ENCODE measurements at regions not wholly inside any gene's neighbourhood (a gene's known extent, or its start where the extent isn't known, plus 50 kb on each side); places are given as distances from the start of the nearest gene placed in this dataset.
"Not testable (repeated sequence)": the region's sequence is repeated elsewhere in the genome, so short reads cannot be mapped to it uniquely, and the experiment has no call there.

DNA sequence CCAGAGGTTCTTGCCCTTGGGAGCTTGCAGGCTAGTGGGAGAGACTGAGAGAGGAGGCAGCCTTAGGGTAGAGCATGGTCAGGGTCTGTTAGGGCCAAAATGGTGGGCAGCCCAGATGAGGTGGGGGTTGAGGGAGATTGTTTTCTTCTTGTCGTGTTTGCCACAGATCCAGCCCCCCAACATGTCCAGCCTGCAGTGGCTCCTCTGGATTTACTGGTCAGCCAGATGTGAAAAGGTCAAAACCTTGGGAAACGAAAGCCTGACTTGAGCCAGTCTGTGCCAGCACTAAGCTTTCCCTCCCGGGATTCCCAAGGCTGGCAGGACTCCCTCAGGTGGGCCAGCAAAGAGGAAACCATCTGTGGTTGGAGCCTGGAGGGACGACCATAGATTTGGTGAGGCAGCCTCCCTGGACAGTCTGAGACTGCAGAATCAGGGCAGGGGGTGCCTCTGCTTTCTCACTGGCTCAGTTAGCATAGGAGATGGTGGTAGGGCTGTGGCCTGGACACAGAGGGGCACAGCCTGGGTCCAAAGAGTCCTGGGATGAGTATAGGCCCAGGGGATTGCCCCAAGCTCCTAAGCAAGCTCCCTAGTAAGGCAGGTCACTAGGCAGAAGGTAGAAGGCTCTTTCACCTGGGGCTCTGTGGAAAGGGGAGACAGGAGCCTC, 51.2 kb upstream of the PRR23C start:
- CTCF ChIA-PET = no interaction called here
- POLR2A ChIA-PET = no interaction called here

- POLR2A ChIA-PET = no interaction called here
- CTCF ChIA-PET = no interaction called here
These were observed 52.0 kb upstream of the PRR23C start for GRCh38 chr3:139096670-139097069.

DNA sequence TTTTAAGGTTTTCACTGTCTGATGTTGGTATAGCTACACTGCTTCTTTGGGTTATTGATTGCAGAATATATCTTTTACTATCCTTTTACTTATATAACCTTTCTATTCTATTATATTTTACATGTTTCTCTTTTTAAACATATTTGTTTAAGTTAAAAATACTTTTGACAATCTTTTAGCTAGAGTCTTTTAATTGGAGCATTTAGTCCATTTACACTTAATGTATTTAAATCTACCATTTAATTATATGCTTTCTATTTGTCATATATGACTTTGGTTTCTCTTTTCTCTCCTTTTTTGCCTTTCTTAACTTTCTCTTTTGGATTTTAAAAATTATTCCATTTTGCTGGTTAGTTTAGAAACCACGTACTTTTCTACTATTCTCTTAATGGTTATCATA, 53.7 kb upstream of the PRR23C start:
- CTCF ChIA-PET = no interaction called here
- POLR2A ChIA-PET = no interaction called here

- CTCF ChIA-PET = interaction anchor here (0.9 kb wide), 2 partner anchors 12 to 232 kb away, joined by 3 read pairs; no protein-coding TSS in a partner anchor
These were observed 55.5 kb upstream of the PRR23C start for GRCh38 chr3:139099968-139100817.

DNA sequence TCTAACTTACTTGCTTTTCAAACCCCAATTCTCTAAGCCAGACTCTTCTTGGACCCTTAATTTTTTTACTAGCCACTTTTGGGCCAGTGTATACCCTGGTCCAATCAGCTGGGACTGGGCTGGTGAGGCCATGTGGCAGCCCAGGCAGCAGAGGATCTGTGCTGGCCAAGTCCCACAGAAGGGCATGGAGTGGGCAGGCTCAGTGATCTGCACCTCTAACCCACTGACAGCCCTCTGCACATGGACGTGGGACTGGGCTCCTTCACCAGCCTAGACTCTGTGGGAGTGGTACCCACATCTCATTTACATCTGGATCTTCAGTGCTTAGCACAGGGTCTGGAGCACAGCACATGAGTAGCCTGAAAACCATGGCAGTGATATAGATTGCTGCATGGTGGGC, 56.1 kb upstream of the PRR23C start:
- ChIA-PET POLR2A (no interaction called here), CTCF (interaction anchor here (0.9 kb wide), 2 partner anchors 12 to 231 kb away, joined by 3 read pairs; no protein-coding TSS in a partner anchor)

More at GRCh38 chr3:139099968-139100817, 55.5 kb upstream of the PRR23C start:
- POLR2A ChIA-PET = no interaction called here

DNA sequence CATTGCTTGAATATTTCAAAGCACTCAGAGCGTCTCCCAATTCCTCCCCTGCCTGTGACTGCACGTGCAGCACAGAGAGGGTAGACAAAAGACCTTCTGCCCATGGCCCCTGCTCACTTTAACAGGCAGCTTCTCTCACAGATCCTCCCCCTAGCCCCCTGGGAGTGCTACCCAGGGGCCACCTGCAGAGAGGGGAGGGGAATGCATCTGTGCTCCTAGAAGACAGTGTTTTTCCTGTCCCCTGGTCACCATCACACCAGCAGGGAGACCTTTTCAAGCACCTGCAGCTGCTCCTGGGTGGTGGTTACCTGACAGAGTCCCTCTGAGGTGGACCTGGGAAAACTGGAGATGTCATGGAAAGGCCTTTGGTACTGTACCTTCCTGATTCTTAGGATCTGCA, 56.7 kb upstream of the PRR23C start:
- ChIA-PET POLR2A (no interaction called here), CTCF (no interaction called here)

- CTCF ChIA-PET = interaction anchor here (0.8 kb wide), 1 partner anchor 8 kb away, joined by 3 read pairs; no protein-coding TSS in a partner anchor
- POLR2A ChIA-PET = no interaction called here
These were observed 58.8 kb upstream of the PRR23C start for GRCh38 chr3:139103484-139103883.

DNA sequence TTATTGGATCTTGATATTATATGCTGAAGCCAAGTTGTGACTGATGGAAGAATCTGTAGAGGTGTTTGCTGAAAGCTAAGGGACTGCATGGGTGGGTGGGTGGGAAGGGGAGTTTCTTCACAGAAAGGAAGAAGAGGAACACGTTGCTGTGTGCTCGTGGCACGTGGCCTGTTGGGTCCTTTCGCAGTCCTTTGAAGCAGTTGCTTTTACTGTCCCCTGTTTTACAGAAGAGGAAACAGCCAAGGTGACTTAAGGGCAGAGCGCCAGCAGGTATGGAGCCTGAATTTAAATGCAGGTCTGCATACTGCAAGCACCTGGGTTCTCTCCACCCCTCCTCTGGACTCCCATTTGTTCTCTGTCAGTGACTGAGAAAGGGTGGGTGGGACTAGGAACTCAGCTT, 59.4 kb upstream of the PRR23C start:
- CTCF ChIA-PET = no interaction called here
- POLR2A ChIA-PET = no interaction called here

- CTCF ChIA-PET = no interaction called here
- POLR2A ChIA-PET = no interaction called here
These were observed 60.5 kb upstream of the PRR23C start for GRCh38 chr3:139105154-139105702.

GRCh38 chr3:139106013-139106932, 61.6 kb upstream of the PRR23C start:
- CTCF ChIA-PET = no interaction called here
- POLR2A ChIA-PET = no interaction called here

DNA sequence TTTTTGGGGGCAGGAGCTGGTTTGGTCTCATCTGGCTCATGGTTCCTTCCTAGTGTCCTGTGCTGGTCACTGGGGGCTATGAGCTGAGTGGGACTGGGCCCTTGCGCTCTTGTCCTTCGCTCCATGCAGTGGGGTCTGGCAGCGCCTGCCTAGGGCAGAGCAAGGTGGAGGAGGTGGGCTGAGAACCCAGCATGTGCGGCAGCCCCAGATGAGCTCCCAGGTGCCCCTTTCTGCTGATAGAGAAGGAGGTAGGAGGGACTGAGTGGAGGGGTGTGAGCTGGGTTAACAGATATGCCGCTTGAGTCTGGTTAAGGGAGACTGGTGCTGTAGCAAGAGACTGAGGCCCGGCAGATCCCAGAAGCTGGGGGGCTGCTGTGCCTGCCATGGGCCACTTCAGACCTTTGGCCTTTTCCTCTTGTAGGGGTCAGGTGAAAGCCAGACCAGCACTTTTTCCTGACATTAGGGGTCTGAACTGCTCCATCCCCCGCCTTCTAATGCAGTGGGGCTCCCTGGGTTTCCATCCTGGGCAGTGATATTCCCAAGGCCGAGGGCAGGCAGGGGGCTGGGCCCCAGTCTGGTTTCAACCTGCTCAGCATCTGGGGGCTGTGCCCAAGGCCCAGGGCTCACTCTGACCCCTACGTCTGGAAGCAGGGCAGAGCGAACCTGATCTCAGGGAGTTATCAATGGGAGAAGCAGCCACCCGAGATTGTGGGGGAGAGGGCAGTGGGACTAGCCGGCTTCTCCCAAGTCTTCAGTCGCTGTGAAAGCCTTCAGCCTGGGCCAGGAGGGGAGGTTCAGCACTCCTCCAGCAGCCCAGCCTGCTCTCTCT, 62.9 kb upstream of the PRR23C start:
- POLR2A ChIA-PET = no interaction called here
- CTCF ChIA-PET = interaction anchor here (0.6 kb wide), 2 partner anchors 20 to 31 kb away, joined by 3 to 4 read pairs; no protein-coding TSS in a partner anchor

DNA sequence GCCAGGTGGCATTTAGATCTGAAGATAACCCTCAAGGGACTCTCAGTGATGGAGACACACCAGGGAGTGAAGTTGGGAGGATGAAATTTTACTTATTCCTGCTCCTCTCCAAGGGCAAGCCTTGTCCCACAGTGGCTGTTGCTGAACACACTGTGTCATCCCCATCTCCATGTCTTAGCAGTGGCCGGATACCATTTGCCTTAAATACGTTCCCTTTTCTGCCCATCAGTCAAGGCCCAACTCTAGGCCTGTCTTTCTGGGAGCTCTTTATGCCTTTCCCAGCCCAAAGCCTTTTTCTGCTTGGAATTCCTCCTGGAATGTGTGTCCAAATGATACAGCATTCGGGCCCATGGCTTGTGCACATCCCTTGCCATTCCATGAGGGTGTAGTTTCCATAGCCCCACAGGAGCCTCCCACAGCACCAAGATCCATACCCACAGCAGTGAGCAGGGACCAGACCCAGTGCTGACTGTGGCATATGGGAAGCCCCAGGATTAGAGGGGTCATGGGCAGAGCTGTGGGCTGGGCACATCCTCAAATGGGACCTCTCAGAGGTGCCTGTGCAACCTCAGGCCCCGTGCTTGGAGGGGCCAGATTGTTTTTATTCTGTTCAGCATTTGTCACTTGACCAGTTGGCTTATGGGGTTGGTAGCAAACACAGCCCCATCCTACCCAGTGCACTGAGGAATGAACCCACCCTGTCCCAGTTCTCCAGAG, 63.7 kb upstream of the PRR23C start:
- ChIA-PET CTCF (interaction anchor here (0.6 to 1.2 kb wide), 2 partner anchors 13 to 19 kb away, joined by 3 read pairs; no protein-coding TSS in a partner anchor), POLR2A (no interaction called here)

GRCh38 chr3:139109271-139109670, 64.6 kb upstream of the PRR23C start:
- ChIA-PET POLR2A (no interaction called here), CTCF (interaction anchor here (1.2 kb wide), 1 partner anchor 12 kb away, joined by 3 read pairs; no protein-coding TSS in a partner anchor)

GRCh38 chr3:139110072-139110830, 65.6 kb upstream of the PRR23C start:
- CTCF ChIA-PET = interaction anchor here (1.2 kb wide), 1 partner anchor 11 kb away, joined by 3 read pairs; no protein-coding TSS in a partner anchor
- POLR2A ChIA-PET = no interaction called here

GRCh38 chr3:139110929-139111328, 66.2 kb upstream of the PRR23C start:
- CTCF ChIA-PET = interaction anchor here (1.4 to 1.6 kb wide), 2 partner anchors 13 to 216 kb away, joined by 4 to 6 read pairs; no protein-coding TSS in a partner anchor
- POLR2A ChIA-PET = not testable (repeated sequence)

DNA sequence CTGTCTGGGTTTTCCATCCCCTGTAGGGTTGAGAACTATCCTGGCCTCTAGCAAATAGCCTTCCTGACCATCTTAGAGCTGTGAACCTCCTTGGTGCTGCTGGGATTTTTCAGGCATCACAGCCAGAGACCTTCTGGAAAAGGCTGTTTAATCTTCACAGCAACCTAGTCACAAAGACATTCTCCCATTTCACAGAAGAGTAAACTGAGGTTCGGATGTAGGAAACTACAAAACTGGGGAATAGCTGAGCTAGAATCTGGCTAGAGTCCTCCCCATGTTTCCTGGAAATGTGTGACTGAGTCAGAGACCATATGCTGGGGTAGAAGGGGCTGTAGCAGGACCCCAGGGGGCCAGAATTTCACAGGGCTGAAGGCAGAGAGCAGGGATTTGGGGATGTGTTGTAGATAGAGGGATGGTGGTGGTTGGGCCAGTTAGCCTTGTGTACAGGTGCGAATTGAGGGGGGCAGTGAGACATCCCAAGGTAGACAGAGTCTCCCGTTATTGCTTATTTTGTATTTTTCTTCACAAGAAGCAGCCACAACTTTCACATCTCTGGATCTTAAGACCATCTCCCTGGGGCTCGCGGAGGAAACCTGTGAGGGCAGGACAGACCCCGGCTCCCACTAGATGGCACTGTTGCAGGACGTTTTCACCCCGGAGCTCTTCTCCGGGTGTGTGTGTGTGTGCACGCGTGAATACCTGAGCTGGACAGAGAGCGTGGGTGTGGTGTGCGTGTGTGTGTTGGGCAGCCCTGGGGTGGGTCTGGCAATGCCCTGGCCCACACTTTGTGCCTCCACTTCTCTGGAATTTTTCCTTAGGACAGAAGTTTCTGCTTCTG, 66.9 kb upstream of the PRR23C start:
- POLR2A ChIA-PET = no interaction called here
- CTCF ChIA-PET = interaction anchor here (0.6 to 2.3 kb wide), 7 partner anchors 8 to 331 kb away, joined by 3 to 16 read pairs (median 4); no protein-coding TSS in a partner anchor
